Liver (tissue), 8 donors: ENCODE measurements at regions not wholly inside any gene's neighbourhood (a gene's known extent, or its start where the extent isn't known, plus 50 kb on each side); places are given as distances from the start of the nearest gene placed in this dataset.

ENCODE experiments used
- DNase-seq: peaks from one replicate; pipeline ENCODE4 v3.0.0-alpha.2; 2017; ENCODE audit warnings: low spot score
- H3K27ac ChIP-seq, 2 donors: one replicate each; pipeline ENCODE4 v1.7.0; 2013; ENCODE audit warnings: inconsistent platforms in 2 of 2, low read length in 2 of 2, control low read depth in 1 of 2, low read depth in 1 of 2, mild to moderate bottlenecking in 1 of 2
- H3K27me3 ChIP-seq, 4 donors: one replicate each; pipeline versions ENCODE4 v1.6.1 to v1.7.0; 2013; ENCODE audit warnings: low read length in 3 of 4, inconsistent platforms in 1 of 4, mild to moderate bottlenecking in 1 of 4, moderate library complexity in 1 of 4; ENCODE audit not compliant: control insufficient read depth in 4 of 4, insufficient read depth in 4 of 4
- H3K36me3 ChIP-seq, 4 donors: one replicate each; pipeline versions ENCODE4 v1.6.1 to v1.7.0; 2013; ENCODE audit warnings: low read length in 3 of 4, mild to moderate bottlenecking in 3 of 4, low read depth in 1 of 4, moderate library complexity in 1 of 4; ENCODE audit not compliant: control insufficient read depth in 4 of 4, insufficient read depth in 3 of 4
- H3K4me1 ChIP-seq, 4 donors: one replicate each; pipeline versions ENCODE4 v1.6.1 to v1.7.0; 2013; ENCODE audit warnings: low read length in 3 of 4, mild to moderate bottlenecking in 3 of 4, moderate library complexity in 1 of 4; ENCODE audit not compliant: control insufficient read depth in 4 of 4, insufficient read depth in 4 of 4
- H3K4me3 ChIP-seq, 3 donors: one replicate each; pipeline versions ENCODE4 v1.6.1 to v1.7.0; 2013; ENCODE audit warnings: low read length in 3 of 3, control low read depth in 1 of 3, low read depth in 1 of 3, mild to moderate bottlenecking in 1 of 3
- H3K9ac ChIP-seq, 2 donors: one replicate each; pipeline ENCODE4 v1.7.0; 2013; ENCODE audit warnings: low read length in 2 of 2, mild to moderate bottlenecking in 2 of 2, moderate library complexity in 2 of 2, control low read depth in 1 of 2, low read depth in 1 of 2
- H3K9me3 ChIP-seq, 4 donors: one replicate each; pipeline versions ENCODE4 v1.6.1 to v1.7.0; 2013; ENCODE audit warnings: low read length in 3 of 4; ENCODE audit not compliant: control insufficient read depth in 4 of 4
- ATF3 ChIP-seq: IDR thresholded peaks from 2 replicates; pipeline ENCODE4 v1.6.1; 2016; ENCODE audit warnings: antibody characterized with exemption
- CTCF ChIP-seq: fragments of 150-350 bp; IDR thresholded peaks from 2 replicates; pipeline ENCODE4 v1.5.1; 2017; ENCODE audit warnings: improper control_type of control experiment, low read depth, low read length; ENCODE audit not compliant: missing input control
- EGR1 ChIP-seq, 2 donors: IDR thresholded peaks; 2 replicates each; pipeline ENCODE4 v1.6.1; 2016 to 2018; ENCODE audit warnings: antibody characterized with exemption in 2 of 2, low read depth in 2 of 2
- FOXA2 ChIP-seq: IDR thresholded peaks from 2 replicates; pipeline ENCODE4 v1.6.1; 2016; ENCODE audit warnings: antibody characterized with exemption
- GABPA ChIP-seq, 2 donors: IDR thresholded peaks in 1 of 2; conservative IDR thresholded peaks in 1 of 2; 2 replicates each; pipeline ENCODE4 v1.6.1; 2016; ENCODE audit warnings: antibody characterized with exemption in 2 of 2, mild to moderate bottlenecking in 1 of 2, moderate library complexity in 1 of 2
- HNF4G ChIP-seq: IDR thresholded peaks from 2 replicates; pipeline ENCODE4 v1.6.1; 2016; ENCODE audit warnings: antibody characterized with exemption
- JUND ChIP-seq, 2 donors: IDR thresholded peaks; 2 replicates each; pipeline ENCODE4 v1.6.1; 2016; ENCODE audit warnings: antibody characterized with exemption in 2 of 2
- MAX ChIP-seq: IDR thresholded peaks from 2 replicates; pipeline ENCODE4 v1.6.1; 2016; ENCODE audit warnings: antibody characterized with exemption
- REST ChIP-seq: IDR thresholded peaks from 2 replicates; pipeline ENCODE4 v1.6.1; 2016; ENCODE audit warnings: antibody characterized with exemption, mild to moderate bottlenecking
- SP1 ChIP-seq: IDR thresholded peaks from 2 replicates; pipeline ENCODE4 v1.6.1; 2018; ENCODE audit warnings: antibody characterized with exemption, mild to moderate bottlenecking
- TAF1 ChIP-seq: conservative IDR thresholded peaks from 2 replicates; pipeline ENCODE4 v1.6.1; 2016; ENCODE audit warnings: antibody characterized with exemption, mild to moderate bottlenecking
- WGBS: extraction: QIAGEN DNeasy Blood & Tissue Kit; methylation state at CpG from one replicate; pipeline ENCODE4 v1.1.7; 2013; 5-methylcytosine and 5-hydroxymethylcytosine counted together
- donor health status: healthy.
- donor health status: healthy.
- donor health status: healthy.
- donor health status: healthy.
- donor health status: healthy.

- TF ChIP-seq CTCF (peak; percentile 20), MAX (peak; percentile 40), GABPA (IDR thresholded peaks at IDR 0.05 in 1 of 2, conservative IDR thresholded peaks at IDR 0.05 in 1 of 2) (no peak), JUND (IDR thresholded peaks at IDR 0.05) (peak; percentile 5 to 32), TAF1 (no peak), SP1 (peak; percentile 96), FOXA2 (peak; percentile 12), EGR1 (IDR thresholded peaks at IDR 0.05; ENCODE audit: low read depth in 2 of 2) (no peak), HNF4G (peak; percentile 21), ATF3 (no peak)
Measured at GRCh38 chr5:13624283-13625074, 320.0 kb downstream of the DNAH5 start (continued).

GRCh38 chr5:13613621-13614020 lies 330.9 kb downstream of the DNAH5 start:
- Histone ChIP-seq H3K27ac (no peak overlapping the region), H3K9ac (no peak overlapping the region), H3K36me3 (no peaks in the 10 kb centered on the region), H3K4me1 (no peaks in the 10 kb centered on the region), H3K4me3 (no peak overlapping the region), H3K27me3 (no peaks in the 10 kb centered on the region), H3K9me3 (no peaks in the 10 kb centered on the region)
- no peak for TF ChIP-seq JUND (IDR thresholded peaks at IDR 0.05)
- no peak for TF ChIP-seq REST
- no peak for DNase-seq
- 89% methylated on average over 8 of the region's 8 CpGs for WGBS

GRCh38 chr5:13611604-13612003 lies 332.9 kb downstream of the DNAH5 start:
- no peak for TF ChIP-seq MAX
- WGBS, result 91% methylated on average over 3 of the region's 3 CpGs
- Histone ChIP-seq H3K9ac (no peak overlapping the region), H3K27ac (no peak overlapping the region), H3K36me3 (no peaks in the 10 kb centered on the region), H3K9me3 (no peaks in the 10 kb centered on the region), H3K4me3 (no peak overlapping the region), H3K27me3 (no peaks in the 10 kb centered on the region), H3K4me1 (no peaks in the 10 kb centered on the region)
- no peak for DNase-seq
